ENCODE measurements at regions not wholly inside any gene's neighbourhood (a gene's known extent, or its start where the extent isn't known, plus 50 kb on each side); places are given as distances from the start of the nearest gene placed in this dataset.

DNA sequence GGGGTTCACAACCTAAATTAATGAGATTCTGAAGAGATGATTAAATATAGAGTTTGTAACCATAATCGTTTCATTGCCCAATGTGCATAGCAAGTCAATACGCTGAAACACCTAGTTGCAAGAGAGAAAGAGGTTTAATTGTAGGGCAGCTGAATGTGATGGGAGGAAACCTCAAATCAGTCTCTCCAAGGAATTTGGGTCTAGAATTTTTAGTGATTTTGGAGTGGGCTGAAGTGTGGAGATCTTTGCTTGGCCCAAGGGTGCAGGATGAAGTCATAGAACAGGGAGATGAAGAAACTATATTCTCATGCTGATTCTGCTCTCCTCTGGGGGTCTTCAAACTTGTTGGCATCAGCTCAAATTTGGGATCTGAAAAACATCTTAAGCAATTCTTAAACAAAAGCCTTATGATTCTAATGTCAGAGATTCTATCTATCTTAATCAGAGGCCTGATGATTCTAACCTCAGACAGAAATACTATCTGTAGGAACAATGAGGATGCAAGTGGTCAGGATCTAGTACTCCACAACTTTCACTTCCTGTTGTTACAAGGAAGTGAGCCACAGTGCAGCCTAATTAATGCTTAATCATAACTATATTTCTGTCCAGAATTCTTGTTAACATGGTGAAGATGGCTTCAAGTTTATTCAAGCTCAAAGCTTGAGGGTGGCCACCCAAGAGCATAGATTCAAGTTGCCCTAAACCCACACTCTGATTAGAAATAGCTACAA lies 80.2 kb upstream of the FUT8 start:
- no peak for TF ChIP-seq POLR2A (IDR thresholded peaks at IDR 0.05)
- TF ChIP-seq, protein P1, sequence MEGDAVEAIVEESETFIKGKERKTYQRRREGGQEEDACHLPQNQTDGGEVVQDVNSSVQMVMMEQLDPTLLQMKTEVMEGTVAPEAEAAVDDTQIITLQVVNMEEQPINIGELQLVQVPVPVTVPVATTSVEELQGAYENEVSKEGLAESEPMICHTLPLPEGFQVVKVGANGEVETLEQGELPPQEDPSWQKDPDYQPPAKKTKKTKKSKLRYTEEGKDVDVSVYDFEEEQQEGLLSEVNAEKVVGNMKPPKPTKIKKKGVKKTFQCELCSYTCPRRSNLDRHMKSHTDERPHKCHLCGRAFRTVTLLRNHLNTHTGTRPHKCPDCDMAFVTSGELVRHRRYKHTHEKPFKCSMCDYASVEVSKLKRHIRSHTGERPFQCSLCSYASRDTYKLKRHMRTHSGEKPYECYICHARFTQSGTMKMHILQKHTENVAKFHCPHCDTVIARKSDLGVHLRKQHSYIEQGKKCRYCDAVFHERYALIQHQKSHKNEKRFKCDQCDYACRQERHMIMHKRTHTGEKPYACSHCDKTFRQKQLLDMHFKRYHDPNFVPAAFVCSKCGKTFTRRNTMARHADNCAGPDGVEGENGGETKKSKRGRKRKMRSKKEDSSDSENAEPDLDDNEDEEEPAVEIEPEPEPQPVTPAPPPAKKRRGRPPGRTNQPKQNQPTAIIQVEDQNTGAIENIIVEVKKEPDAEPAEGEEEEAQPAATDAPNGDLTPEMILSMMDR (IDR thresholded peaks at IDR 0.05) = no peak
- 80 to 93% methylated on average over 2 of the region's 2 CpGs for WGBS, 2 donors
- intact Hi-C loops (cut with DNase I; ENCODE audit: low total_unique reads) = no loop called here
- no peak overlapping the region for H3K4me3 ChIP-seq (ENCODE audit: low read depth, poor library complexity, severe bottlenecking)
- DNase-seq (ENCODE audit: low spot score in 2 of 2) = peak in 1 of 2 donors; percentile 9

DNA sequence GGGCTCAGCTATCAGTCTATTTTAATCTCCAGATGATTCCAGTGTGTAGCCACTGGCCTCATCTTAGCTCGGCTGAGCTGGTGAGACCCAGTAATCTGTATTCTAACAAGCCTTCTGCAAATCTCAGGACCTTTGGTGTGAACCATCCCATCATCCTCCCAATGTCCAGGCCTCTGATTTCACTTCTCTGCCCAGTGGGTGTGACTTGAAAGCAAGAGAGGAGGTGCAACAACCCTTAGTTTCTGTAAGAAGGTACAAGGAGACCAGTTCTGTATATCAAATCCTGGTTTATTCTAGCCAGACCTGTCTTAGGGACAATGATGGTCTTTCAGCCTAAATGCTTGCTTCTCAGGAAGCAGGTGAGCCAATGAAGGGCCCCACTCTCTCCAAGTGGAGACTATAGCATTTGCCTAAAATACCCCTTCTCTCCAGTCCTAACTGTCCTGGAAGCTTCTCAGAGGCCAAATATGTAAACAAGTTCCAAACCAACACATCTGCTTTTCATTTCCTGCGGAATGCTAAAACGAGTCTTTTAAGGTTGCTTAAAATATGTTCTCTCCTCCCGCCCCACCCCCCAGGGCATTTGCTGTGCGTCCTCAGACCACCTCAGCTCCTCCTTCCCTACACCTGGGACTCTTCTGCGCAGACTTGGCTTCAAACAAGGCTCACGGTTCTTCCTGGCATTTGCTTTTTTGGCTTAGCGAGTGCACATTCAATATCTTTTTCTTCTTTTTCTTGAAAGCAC lies 78.4 kb upstream of the FUT8 start:
- TF ChIP-seq, protein P1 (IDR thresholded peaks at IDR 0.05) = no peak
- TF ChIP-seq POLR2A (IDR thresholded peaks at IDR 0.05) = no peak
- 28 to 35% methylated on average over 8 of the region's 8 CpGs for WGBS, 2 donors
- no peak overlapping the region for H3K4me3 ChIP-seq (ENCODE audit: low read depth, poor library complexity, severe bottlenecking)
- intact Hi-C loops (cut with DNase I; ENCODE audit: low total_unique reads) = no loop called here
- DNase-seq (ENCODE audit: low spot score in 2 of 2) = peak; percentile 44 to 86

DNA sequence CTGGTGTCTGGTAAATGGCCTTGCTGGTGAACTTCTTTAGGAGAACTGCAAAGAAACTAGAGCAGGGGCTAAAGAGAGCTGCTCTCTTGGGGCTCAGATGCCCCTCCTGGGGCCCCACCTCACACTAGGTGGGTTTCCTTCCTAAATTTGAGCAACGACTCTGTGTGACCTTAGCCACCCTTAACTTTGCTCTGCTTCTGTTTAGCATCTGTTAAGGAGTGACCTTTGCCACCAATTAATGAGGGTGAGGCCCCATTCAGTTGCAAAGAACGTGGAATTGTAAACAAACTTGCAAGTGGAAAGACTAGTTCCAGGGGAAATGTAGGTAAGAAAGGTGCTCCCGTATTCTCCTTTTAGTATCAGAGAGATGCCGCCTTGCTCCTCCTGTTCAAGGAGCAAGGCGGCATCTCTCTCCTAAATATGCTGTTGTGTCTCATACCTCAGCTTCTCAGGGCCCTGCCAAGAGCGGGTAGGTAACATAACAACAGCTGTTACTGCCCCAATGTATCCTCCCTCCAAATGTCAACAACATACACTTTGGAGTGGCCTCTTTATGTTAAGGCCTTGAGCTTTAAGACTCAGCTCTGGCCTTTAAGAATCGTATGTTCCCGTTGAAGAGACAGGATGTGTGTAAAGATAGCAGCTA lies 77.6 kb upstream of the FUT8 start:
- DNase-seq (ENCODE audit: low spot score in 2 of 2) = peak in 1 of 2 donors; percentile 17
- TF ChIP-seq POLR2A (IDR thresholded peaks at IDR 0.05) = no peak
- TF ChIP-seq, protein P1 (IDR thresholded peaks at IDR 0.05) = no peak

DNA sequence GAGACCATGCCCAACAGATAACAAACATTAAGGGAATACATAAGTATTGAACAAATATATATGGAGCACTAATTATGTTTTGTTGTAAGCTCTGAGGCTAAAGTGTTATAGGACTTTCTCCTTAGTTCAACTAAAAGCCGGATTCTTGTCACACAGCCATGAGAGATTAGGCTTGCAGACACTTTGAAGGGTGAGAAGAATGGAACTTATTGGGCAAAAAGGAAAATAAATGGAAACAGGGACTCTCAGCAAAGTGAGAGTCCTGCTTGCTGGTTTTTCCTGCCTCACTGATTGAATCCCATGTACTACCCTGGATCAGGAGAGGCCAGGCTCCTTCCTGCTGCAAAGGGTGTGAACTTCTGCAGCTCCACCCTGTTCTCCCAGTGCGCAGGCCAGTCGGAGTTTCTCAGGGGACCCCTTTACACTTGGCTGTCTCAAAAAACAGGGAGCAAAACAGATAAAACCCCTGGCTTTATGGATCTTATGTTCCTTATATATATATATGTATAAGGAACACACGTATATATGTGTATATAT lies 77.1 kb upstream of the FUT8 start:
- WGBS, 2 donors = 63 to 66% methylated on average over 4 of the region's 4 CpGs
- TF ChIP-seq, protein P1 (IDR thresholded peaks at IDR 0.05) = no peak
- TF ChIP-seq POLR2A (IDR thresholded peaks at IDR 0.05) = no peak
- DNase-seq (ENCODE audit: low spot score in 2 of 2) = peak in 1 of 2 donors; percentile 59
- intact Hi-C loops (cut with DNase I; ENCODE audit: low total_unique reads) = no loop called here
- no peak overlapping the region for H3K4me3 ChIP-seq (ENCODE audit: low read depth, poor library complexity, severe bottlenecking)

More for the DNA sequence above, 77.6 kb upstream of the FUT8 start:
- no peak overlapping the region for H3K4me3 ChIP-seq (ENCODE audit: low read depth, poor library complexity, severe bottlenecking)
- intact Hi-C loops (cut with DNase I; ENCODE audit: low total_unique reads) = no loop called here
- 49% methylated on average over 8 of the region's 8 CpGs for WGBS, 2 donors

DNA sequence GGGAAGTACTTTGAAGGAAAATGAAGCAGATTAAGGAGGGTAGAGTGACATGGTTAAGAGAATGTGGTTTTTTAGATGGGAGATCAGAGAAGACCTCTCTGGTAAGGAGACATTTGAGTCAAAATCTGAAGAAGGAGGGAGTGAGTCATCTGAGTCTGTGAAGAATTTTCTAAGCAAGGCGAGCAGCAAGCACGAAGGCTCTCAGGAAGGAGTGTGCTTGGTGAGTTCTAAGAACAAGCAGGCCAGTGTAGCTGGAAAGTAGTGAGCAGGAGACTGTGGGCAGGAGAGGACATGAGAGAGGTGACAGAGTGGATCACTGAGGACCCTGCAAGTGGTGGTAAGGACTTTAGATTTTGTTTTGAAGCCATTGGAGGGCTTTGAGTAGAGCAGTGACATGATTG lies 76.3 kb upstream of the FUT8 start:
- H3K4me3 ChIP-seq (ENCODE audit: low read depth, poor library complexity, severe bottlenecking) = no peak overlapping the region
- TF ChIP-seq, protein P1 (IDR thresholded peaks at IDR 0.05) = no peak
- no peak for TF ChIP-seq POLR2A (IDR thresholded peaks at IDR 0.05)
- WGBS, 2 donors = 23 to 52% methylated on average over 2 of the region's 2 CpGs
- DNase-seq (ENCODE audit: low spot score in 2 of 2) = no peak
- intact Hi-C loops (cut with DNase I; ENCODE audit: low total_unique reads) = no loop called here
